Loucy (cell line): ENCODE measurements at regions not wholly inside any gene's neighbourhood (a gene's known extent, or its start where the extent isn't known, plus 50 kb on each side); places are given as distances from the start of the nearest gene placed in this dataset.

Experiments used
- H2AFZ ChIP-seq: fragments of 200-600 bp; sonication (generic); 2 replicates; pipeline ENCODE4 v1.6.0; 2016; ENCODE audit warnings: antibody characterized with exemption, mild to moderate bottlenecking, low read length, moderate library complexity
- H3F3A ChIP-seq: fragments of 200-600 bp; 2 replicates; pipeline ENCODE4 v1.6.0; 2016; ENCODE audit warnings: antibody characterized with exemption, low read depth, mild to moderate bottlenecking
- H3K27me3 ChIP-seq: fragments of 200-600 bp; sonication (generic); 2 replicates; pipeline ENCODE4 v1.6.1; 2014; ENCODE audit warnings: low read length, mild to moderate bottlenecking; ENCODE audit not compliant: insufficient read depth, poor library complexity, severe bottlenecking
- H3K36me3 ChIP-seq: fragments of 200-600 bp; sonication (generic); 2 replicates; pipeline ENCODE4 v1.6.1; 2016; ENCODE audit warnings: low read length; ENCODE audit not compliant: insufficient read depth
- H3K4me1 ChIP-seq: fragments of 200-600 bp; sonication (generic); 2 replicates; pipeline ENCODE4 v1.5.1; 2014; ENCODE audit warnings: low read length, mild to moderate bottlenecking; ENCODE audit not compliant: insufficient read depth, poor library complexity, severe bottlenecking
- H3K4me2 ChIP-seq: fragments of 200-600 bp; sonication (generic); 2 replicates; pipeline ENCODE4 v1.6.0; 2014; ENCODE audit warnings: antibody characterized with exemption, low read length, low read depth, mild to moderate bottlenecking; ENCODE audit not compliant: poor library complexity, severe bottlenecking
- H3K4me3 ChIP-seq: fragments of 200-600 bp; sonication (generic); 2 replicates; pipeline ENCODE4 v1.5.1; 2014; ENCODE audit warnings: low read length, mild to moderate bottlenecking, mixed read lengths; ENCODE audit not compliant: poor library complexity, severe bottlenecking
- H3K79me2 ChIP-seq: fragments of 200-600 bp; sonication (generic); 2 replicates; pipeline ENCODE4 v1.6.1; 2014; ENCODE audit warnings: low read length; ENCODE audit not compliant: insufficient read depth
- H3K9ac ChIP-seq: fragments of 200-600 bp; sonication (generic); 2 replicates; pipeline ENCODE4 v1.6.0; 2014; ENCODE audit warnings: mild to moderate bottlenecking, low read depth, low read length, moderate library complexity; ENCODE audit not compliant: poor library complexity, severe bottlenecking
- H3K9me2 ChIP-seq: fragments of 200-600 bp; sonication (generic); replicated peaks from 2 replicates; pipeline ENCODE4 v1.6.1; 2016; ENCODE audit warnings: low read depth, low read length, mixed read lengths
- H3K9me3 ChIP-seq: fragments of 200-600 bp; sonication (generic); 2 replicates; pipeline ENCODE4 v1.6.1; 2014; ENCODE audit warnings: mild to moderate bottlenecking, antibody characterized with exemption, low read length, low read depth; ENCODE audit not compliant: insufficient read depth
- H4K20me1 ChIP-seq: fragments of 200-600 bp; sonication (generic); 2 replicates; pipeline ENCODE4 v1.6.0; 2014; ENCODE audit warnings: antibody characterized with exemption, low read length, mild to moderate bottlenecking; ENCODE audit not compliant: insufficient read depth, poor library complexity, severe bottlenecking
- EZH2phosphoT487 ChIP-seq: fragments of 200-600 bp; IDR thresholded peaks from 2 replicates; pipeline ENCODE4 v1.6.1; 2018; ENCODE audit warnings: antibody characterized with exemption, mild to moderate bottlenecking, moderate library complexity, borderline replicate concordance
- TF ChIP-seq, protein P1 (sequence below): fragments of 200-600 bp; sonication (generic); conservative IDR thresholded peaks from 2 replicates; pipeline ENCODE4 v1.5.1; 2014; ENCODE audit warnings: mild to moderate bottlenecking, antibody characterized with exemption, low read length

DNA sequence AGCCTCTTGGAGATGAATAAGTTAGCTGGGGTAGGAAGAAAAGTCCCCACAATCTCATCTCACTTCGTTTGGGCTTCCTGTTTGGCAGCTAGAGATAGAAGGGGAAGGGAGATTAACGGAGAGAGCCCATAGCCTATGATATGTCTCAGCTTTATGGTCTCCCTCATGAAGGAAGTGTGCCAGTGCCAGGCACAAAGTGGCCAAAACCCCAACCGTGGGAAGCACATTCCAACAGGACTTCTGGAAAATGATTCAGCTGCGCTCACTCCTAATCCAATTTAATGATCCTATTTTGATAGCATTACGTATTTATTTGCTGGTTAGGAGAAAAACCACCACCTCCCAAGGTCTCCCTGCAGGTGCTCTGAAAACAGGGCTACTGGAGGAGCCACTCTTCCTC lies 303.1 kb upstream of the CLINT1 start:
- no peaks in the 10 kb centered on the region for H3K9me2 ChIP-seq
- no peak overlapping the region for H3K4me2 ChIP-seq
- H3K4me3 ChIP-seq, result no peak overlapping the region
- no peaks in the 10 kb centered on the region for H3K9me3 ChIP-seq
- no peak overlapping the region for H3K9ac ChIP-seq
- no peak overlapping the region for H2AFZ ChIP-seq
- no peak for TF ChIP-seq EZH2phosphoT487
- TF ChIP-seq, protein P1, sequence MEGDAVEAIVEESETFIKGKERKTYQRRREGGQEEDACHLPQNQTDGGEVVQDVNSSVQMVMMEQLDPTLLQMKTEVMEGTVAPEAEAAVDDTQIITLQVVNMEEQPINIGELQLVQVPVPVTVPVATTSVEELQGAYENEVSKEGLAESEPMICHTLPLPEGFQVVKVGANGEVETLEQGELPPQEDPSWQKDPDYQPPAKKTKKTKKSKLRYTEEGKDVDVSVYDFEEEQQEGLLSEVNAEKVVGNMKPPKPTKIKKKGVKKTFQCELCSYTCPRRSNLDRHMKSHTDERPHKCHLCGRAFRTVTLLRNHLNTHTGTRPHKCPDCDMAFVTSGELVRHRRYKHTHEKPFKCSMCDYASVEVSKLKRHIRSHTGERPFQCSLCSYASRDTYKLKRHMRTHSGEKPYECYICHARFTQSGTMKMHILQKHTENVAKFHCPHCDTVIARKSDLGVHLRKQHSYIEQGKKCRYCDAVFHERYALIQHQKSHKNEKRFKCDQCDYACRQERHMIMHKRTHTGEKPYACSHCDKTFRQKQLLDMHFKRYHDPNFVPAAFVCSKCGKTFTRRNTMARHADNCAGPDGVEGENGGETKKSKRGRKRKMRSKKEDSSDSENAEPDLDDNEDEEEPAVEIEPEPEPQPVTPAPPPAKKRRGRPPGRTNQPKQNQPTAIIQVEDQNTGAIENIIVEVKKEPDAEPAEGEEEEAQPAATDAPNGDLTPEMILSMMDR, result no peak
- no peaks in the 10 kb centered on the region for H3K27me3 ChIP-seq
- H3F3A ChIP-seq, result no peaks in the 10 kb centered on the region
- H3K36me3 ChIP-seq, result no peaks in the 10 kb centered on the region
- H4K20me1 ChIP-seq, result no peaks in the 10 kb centered on the region
- no peaks in the 10 kb centered on the region for H3K4me1 ChIP-seq
- H3K79me2 ChIP-seq, result no peaks in the 10 kb centered on the region

DNA sequence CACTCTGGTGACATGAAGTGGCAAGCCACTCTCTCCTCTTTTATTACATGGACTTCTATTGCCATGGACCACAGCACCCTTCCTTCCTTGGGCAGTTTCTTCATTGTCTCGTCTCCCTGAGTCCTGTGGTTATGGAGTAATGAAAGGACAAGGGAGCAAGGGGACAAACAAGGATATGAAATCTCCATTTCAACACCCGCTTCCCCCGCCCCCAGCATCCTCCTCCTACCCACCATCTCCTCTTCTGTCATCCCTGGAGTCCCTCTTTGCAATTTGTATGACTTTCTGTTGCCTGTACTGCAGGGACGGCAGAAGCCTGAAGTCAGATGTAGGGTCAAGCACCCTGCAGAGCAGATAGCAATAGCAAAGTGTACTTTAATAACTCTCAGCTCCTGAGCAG lies 300.7 kb upstream of the CLINT1 start:
- H2AFZ ChIP-seq, result no peak overlapping the region
- H3F3A ChIP-seq, result no peaks in the 10 kb centered on the region
- H4K20me1 ChIP-seq, result no peaks in the 10 kb centered on the region
- H3K9me2 ChIP-seq, result no peaks in the 10 kb centered on the region
- no peak overlapping the region for H3K4me3 ChIP-seq
- no peaks in the 10 kb centered on the region for H3K36me3 ChIP-seq
- H3K9me3 ChIP-seq, result no peaks in the 10 kb centered on the region
- H3K4me1 ChIP-seq, result no peaks in the 10 kb centered on the region
- no peaks in the 10 kb centered on the region for H3K79me2 ChIP-seq
- TF ChIP-seq, protein P1, result no peak
- no peak for TF ChIP-seq EZH2phosphoT487
- no peak overlapping the region for H3K9ac ChIP-seq
- no peak overlapping the region for H3K4me2 ChIP-seq
- H3K27me3 ChIP-seq, result no peaks in the 10 kb centered on the region

DNA sequence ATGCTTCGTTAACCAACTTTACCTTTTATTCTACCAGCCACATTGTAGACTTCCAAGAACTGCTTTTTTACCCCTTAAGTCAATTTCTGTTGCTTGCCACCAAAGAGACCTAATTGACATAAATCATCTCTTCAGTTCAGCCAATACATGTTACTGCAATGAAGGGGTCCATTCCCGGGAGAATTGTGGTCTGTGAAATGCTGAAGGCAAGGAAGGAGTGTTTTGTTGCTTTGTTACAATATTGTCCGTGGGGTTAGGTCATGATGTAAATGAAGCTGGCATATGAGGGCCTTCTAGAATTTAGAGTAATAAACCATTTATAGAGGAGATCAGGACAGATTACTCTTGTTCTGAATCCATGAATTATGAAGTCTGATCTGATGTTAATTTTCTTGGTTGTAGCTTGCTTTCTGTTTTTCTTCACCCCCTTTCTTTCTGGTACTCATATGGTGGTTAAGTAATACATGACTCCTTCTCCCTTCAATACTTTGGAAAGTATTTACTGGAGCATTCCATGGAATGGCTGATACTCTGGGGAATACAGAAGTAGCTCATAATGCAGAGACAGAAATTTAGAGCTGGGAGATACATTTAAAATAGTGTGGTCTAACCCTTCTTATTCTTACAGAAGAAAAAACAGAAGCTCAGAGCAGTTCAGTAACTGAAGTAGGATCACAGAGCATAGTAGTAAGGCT lies 297.0 kb upstream of the CLINT1 start:
- H2AFZ ChIP-seq, result no peak overlapping the region
- no peaks in the 10 kb centered on the region for H4K20me1 ChIP-seq
- H3K36me3 ChIP-seq, result no peaks in the 10 kb centered on the region
- no peaks in the 10 kb centered on the region for H3K27me3 ChIP-seq
- no peaks in the 10 kb centered on the region for H3K9me3 ChIP-seq
- no peak overlapping the region for H3K4me2 ChIP-seq
- H3K4me3 ChIP-seq, result no peak overlapping the region
- H3F3A ChIP-seq, result no peaks in the 10 kb centered on the region
- no peaks in the 10 kb centered on the region for H3K4me1 ChIP-seq
- no peak overlapping the region for H3K9ac ChIP-seq
- no peaks in the 10 kb centered on the region for H3K9me2 ChIP-seq
- no peaks in the 10 kb centered on the region for H3K79me2 ChIP-seq
- TF ChIP-seq, protein P1, result no peak
- no peak for TF ChIP-seq EZH2phosphoT487
